ENCODE measurements at regions not wholly inside any gene's neighbourhood (a gene's known extent, or its start where the extent isn't known, plus 50 kb on each side); places are given as distances from the start of the nearest gene placed in this dataset.

DNA sequence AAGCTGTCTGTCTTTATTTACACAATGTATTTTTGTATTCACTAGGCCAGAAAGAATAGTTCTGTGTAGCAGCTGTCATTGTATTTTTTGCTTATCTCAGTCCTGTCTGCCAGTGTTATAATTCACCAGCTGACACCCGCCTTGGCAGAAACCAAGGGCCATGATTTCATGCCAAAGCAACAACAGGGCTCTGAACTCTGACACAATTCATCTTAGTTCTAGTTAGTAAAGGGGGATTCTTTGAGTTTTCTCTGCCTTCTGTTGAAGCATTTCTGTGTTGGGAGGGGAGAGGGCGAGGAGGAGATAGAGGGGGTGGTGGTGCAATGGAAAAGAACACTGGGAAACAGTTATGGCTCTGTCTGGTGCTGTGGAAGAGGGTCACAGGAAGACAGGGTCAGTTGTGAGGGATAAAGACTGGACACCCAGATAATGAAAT is 684.6 kb upstream of the MARCKS start:
- H3K36me3 ChIP-seq = no peaks in the 10 kb centered on the region
- no peaks in the 10 kb centered on the region for H3K9me3 ChIP-seq
- H3K4me3 ChIP-seq (ENCODE audit: low read depth, low read length) = no peak overlapping the region
- TF ChIP-seq, protein P1, sequence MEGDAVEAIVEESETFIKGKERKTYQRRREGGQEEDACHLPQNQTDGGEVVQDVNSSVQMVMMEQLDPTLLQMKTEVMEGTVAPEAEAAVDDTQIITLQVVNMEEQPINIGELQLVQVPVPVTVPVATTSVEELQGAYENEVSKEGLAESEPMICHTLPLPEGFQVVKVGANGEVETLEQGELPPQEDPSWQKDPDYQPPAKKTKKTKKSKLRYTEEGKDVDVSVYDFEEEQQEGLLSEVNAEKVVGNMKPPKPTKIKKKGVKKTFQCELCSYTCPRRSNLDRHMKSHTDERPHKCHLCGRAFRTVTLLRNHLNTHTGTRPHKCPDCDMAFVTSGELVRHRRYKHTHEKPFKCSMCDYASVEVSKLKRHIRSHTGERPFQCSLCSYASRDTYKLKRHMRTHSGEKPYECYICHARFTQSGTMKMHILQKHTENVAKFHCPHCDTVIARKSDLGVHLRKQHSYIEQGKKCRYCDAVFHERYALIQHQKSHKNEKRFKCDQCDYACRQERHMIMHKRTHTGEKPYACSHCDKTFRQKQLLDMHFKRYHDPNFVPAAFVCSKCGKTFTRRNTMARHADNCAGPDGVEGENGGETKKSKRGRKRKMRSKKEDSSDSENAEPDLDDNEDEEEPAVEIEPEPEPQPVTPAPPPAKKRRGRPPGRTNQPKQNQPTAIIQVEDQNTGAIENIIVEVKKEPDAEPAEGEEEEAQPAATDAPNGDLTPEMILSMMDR (IDR thresholded peaks at IDR 0.05; ENCODE audit: low read depth, low read length) = no peak
- peaks cover 3% of the 10 kb centered on the region for H3K4me1 ChIP-seq
- H3K27me3 ChIP-seq = no peaks in the 10 kb centered on the region
- DNase-seq = peak; percentile 27

DNA sequence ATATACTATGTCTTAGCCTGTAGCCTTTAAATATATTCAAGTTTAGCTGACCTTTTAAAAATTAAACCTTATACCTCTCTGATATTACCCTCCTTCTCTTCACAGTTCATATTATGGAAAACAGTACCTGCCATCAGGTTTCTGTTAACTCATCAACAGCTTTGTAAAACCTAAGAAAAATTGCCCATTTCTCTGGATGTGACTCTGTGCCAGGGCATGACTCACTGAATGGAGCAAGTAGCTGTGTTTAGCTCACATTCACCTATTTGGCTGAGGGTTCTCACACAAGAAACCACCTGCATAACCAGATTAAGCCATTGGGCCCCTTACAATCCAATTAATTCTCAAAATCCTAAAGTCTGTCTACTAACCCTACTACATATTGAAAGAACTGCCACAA is 678.8 kb upstream of the MARCKS start:
- Histone ChIP-seq H3K4me3 (ENCODE audit: low read depth, low read length) (no peak overlapping the region), H3K4me1 (no peaks in the 10 kb centered on the region; the same call in 1 of the 2 replicates), H3K36me3 (no peaks in the 10 kb centered on the region), H3K9me3 (no peaks in the 10 kb centered on the region), H3K27me3 (no peaks in the 10 kb centered on the region)
- TF ChIP-seq, protein P1 (IDR thresholded peaks at IDR 0.05; ENCODE audit: low read depth, low read length) = no peak
- DNase-seq = no peak

DNA sequence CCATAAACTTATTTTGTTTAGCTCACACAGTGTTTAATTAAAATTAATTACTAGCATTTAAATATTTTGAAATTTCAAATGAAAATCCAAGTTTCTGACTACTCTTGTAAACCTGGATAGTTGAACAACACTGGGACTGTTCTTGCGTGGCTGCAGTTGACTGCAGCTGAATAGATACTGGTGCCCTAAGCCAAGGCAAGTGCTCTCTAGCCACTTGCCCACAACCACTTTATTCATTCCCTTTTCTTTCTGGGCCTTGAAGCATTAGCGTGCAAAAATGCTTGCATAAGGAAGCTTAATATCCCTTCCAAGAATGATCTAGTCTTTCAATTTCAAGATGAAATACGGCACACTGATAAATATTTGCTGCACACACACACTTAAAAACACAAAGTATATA is 676.0 kb upstream of the MARCKS start:
- Histone ChIP-seq H3K4me1 (no peaks in the 10 kb centered on the region), H3K36me3 (no peaks in the 10 kb centered on the region), H3K9me3 (no peaks in the 10 kb centered on the region), H3K4me3 (ENCODE audit: low read depth, low read length) (no peak overlapping the region), H3K27me3 (no peaks in the 10 kb centered on the region)
- TF ChIP-seq, protein P1 (IDR thresholded peaks at IDR 0.05; ENCODE audit: low read depth, low read length) = no peak
- no peak for DNase-seq

DNA sequence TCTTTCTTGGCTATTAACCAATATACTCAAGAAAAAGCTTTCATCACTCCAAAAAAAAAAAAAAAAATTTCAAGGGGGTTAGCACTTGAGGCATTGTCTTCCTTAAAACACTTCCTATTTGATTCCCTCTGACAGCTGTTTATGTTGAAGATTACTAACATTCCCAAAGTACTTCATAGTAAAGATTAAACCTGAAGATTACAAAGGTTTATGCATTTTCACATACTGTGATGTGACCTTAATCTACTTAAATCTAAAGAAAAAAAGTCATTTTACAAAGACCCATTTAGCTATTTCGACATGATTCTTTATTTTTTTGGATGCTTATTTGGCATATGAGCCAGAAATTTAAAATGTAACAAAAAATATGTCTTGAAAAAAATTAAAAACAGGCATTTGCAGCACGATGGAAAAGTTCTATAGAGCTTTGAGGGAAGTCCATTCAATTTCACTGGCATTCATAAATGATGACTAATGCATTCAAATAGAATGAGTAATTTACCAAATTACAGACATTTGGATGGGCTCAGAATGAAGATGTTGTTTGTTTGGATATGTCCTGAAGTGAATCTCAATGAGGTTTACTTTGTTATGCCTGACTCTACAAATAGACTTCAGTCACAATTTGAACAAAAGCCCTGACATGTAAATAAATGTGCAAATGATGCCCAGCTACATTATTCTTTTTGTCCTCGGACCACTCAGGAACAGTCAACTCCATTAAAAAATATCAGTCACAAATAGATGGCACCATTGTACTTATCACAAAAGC is 674.6 kb upstream of the MARCKS start:
- H3K27me3 ChIP-seq = no peaks in the 10 kb centered on the region
- H3K36me3 ChIP-seq = no peaks in the 10 kb centered on the region
- TF ChIP-seq, protein P1 (IDR thresholded peaks at IDR 0.05; ENCODE audit: low read depth, low read length) = no peak
- no peaks in the 10 kb centered on the region for H3K4me1 ChIP-seq
- no peak for DNase-seq
- no peaks in the 10 kb centered on the region for H3K9me3 ChIP-seq
- H3K4me3 ChIP-seq (ENCODE audit: low read depth, low read length) = no peak overlapping the region

DNA sequence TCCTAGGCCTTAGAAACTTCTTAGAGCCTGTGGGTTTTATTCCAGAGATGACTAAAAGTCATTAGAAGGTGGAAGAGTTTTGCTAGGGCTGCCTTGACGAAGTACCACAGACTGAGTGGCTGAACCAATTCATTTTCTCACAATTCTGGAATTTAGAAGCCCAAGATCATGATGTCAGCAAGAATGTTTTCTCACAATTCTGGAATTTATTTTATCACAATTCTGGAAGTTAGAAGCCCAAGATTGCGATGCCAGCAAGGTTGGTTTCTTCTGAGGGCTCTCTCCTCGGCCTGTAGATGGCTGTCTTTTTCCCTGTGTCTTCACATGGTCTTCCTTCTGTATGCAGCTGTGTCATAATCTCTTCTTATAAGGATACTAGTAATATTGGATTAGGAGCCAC is 672.9 kb upstream of the MARCKS start:
- TF ChIP-seq, protein P1 (IDR thresholded peaks at IDR 0.05; ENCODE audit: low read depth, low read length) = no peak
- Histone ChIP-seq H3K4me3 (ENCODE audit: low read depth, low read length) (no peak overlapping the region), H3K36me3 (no peaks in the 10 kb centered on the region), H3K27me3 (no peaks in the 10 kb centered on the region), H3K4me1 (no peaks in the 10 kb centered on the region), H3K9me3 (no peaks in the 10 kb centered on the region)
- DNase-seq = no peak

DNA sequence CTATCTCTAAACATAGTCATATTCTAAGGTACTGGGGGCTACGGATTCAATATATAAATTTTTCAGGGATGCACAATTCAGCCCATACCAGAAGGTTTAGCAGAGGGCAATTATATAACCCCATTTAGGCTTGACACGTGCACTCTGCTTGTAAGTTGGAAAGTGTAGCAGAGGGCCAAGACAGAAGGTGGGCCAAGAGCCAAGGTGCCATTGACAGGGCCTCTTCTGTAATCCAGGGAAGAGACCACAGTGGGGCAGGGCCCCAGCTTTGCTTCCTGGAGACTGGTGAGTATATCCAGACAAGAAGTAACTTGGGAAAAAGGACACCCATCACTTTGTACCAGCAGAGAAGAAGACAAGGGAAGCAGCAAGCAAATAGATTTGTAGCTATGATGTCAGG is 672.4 kb upstream of the MARCKS start:
- TF ChIP-seq, protein P1 (IDR thresholded peaks at IDR 0.05; ENCODE audit: low read depth, low read length) = no peak
- DNase-seq = no peak
- Histone ChIP-seq H3K27me3 (no peaks in the 10 kb centered on the region), H3K36me3 (no peaks in the 10 kb centered on the region), H3K4me1 (no peaks in the 10 kb centered on the region), H3K4me3 (ENCODE audit: low read depth, low read length) (no peak overlapping the region), H3K9me3 (no peaks in the 10 kb centered on the region)
